ENCODE measurements at regions not wholly inside any gene's neighbourhood (a gene's known extent, or its start where the extent isn't known, plus 50 kb on each side); places are given as distances from the start of the nearest gene placed in this dataset.
"Not testable (repeated sequence)": the region's sequence is repeated elsewhere in the genome, so short reads cannot be mapped to it uniquely, and the experiment has no call there.

- not testable (repeated sequence) for H3K79me2 ChIP-seq (replicated peaks; ENCODE audit: insufficient read depth); H4K20me1 ChIP-seq (replicated peaks; ENCODE audit: insufficient read depth); H3K36me3 ChIP-seq (ENCODE audit: insufficient read depth); H3K4me3 Mint-ChIP-seq; H3K4me2 ChIP-seq; DNase-seq (ENCODE audit: low spot score); H3K27me3 Mint-ChIP-seq (ENCODE audit: insufficient read depth, low read depth, poor library complexity); H3K36me3 Mint-ChIP-seq (ENCODE audit: low read depth); H3K4me1 Mint-ChIP-seq; H2AFZ ChIP-seq; H3K4me1 ChIP-seq (ENCODE audit: insufficient read depth); H3K27me3 ChIP-seq (ENCODE audit: insufficient read depth); H3K9me2 ChIP-seq (ENCODE audit: insufficient read depth); H3K4me3 ChIP-seq; H3K27ac Mint-ChIP-seq; H3F3A ChIP-seq (replicated peaks; ENCODE audit: low read depth); ATAC-seq; H3K27ac ChIP-seq (ENCODE audit: low read depth)
- H3K9me3 Mint-ChIP-seq: peaks cover 10% of the 10 kb centered on the region
Observed at GRCh38 chr3:130184152-130185024, 102.8 kb downstream of the ALG1L2 start.

DNA sequence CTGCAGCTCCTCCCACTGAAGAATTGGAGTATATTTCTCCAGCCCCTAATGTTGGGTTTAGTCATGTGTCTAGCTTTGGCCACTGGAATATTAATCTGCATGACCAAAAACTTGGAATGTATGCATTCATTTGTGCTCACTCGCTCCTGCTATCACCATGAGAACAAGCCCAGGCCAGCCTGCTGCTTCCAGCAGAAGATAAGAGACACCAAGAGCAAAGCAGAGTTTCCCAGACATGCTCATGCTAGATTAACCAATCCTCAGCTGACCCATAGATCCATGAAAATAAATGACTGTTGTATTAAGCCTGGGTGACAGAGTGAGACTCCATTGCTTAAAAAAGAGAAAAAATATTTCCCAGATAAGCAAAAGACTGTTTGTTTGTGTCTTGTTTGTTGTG lies 119.6 kb downstream of the ALG1L2 start:
- H4K20me1 ChIP-seq (replicated peaks; ENCODE audit: insufficient read depth); H3K36me3 ChIP-seq (ENCODE audit: insufficient read depth); H3K27me3 Mint-ChIP-seq (ENCODE audit: insufficient read depth, low read depth, poor library complexity); H3K4me3 Mint-ChIP-seq; H3K4me1 ChIP-seq (ENCODE audit: insufficient read depth); H3K4me3 ChIP-seq; H3K79me2 ChIP-seq (replicated peaks; ENCODE audit: insufficient read depth); H3K27ac ChIP-seq (ENCODE audit: low read depth); H3K9me2 ChIP-seq (ENCODE audit: insufficient read depth); H2AFZ ChIP-seq; H3F3A ChIP-seq (replicated peaks; ENCODE audit: low read depth); DNase-seq (ENCODE audit: low spot score); H3K4me1 Mint-ChIP-seq; H3K4me2 ChIP-seq; H3K27me3 ChIP-seq (ENCODE audit: insufficient read depth); H3K27ac Mint-ChIP-seq; ATAC-seq: not testable (repeated sequence)
- Mint-ChIP-seq H3K36me3 (ENCODE audit: low read depth) (peaks cover 21% of the 10 kb centered on the region), H3K9me3 (peaks cover 35% of the 10 kb centered on the region)

DNA sequence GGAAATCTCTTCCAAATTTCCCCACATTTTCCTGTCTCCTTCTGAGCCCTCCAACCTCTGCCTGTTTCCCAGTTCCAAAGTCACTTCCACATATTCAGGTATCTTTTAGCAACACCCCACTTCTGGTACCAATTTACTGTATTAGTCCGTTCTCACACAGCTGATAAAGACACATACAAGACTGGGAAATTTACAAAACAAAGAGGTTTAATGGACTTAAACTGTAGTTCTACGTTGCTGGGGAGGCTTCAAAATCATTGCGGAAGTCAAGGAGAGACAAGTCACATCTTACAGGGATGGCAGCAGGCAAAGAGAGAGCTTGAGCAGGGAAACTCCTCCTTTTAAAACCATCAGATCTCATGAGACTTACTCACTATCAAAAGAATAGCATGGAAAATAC lies 122.0 kb downstream of the ALG1L2 start:
- not testable (repeated sequence) for H4K20me1 ChIP-seq (replicated peaks; ENCODE audit: insufficient read depth); H3K4me1 Mint-ChIP-seq; H2AFZ ChIP-seq; H3K27ac Mint-ChIP-seq; H3K9me2 ChIP-seq (ENCODE audit: insufficient read depth); H3K4me3 ChIP-seq; H3K79me2 ChIP-seq (replicated peaks; ENCODE audit: insufficient read depth); H3K27ac ChIP-seq (ENCODE audit: low read depth); H3K4me3 Mint-ChIP-seq; ATAC-seq; DNase-seq (ENCODE audit: low spot score); H3K4me2 ChIP-seq; H3K36me3 ChIP-seq (ENCODE audit: insufficient read depth); H3K27me3 ChIP-seq (ENCODE audit: insufficient read depth); H3K4me1 ChIP-seq (ENCODE audit: insufficient read depth); H3F3A ChIP-seq (replicated peaks; ENCODE audit: low read depth); H3K27me3 Mint-ChIP-seq (ENCODE audit: insufficient read depth, low read depth, poor library complexity)
- Mint-ChIP-seq H3K36me3 (ENCODE audit: low read depth) (peaks cover 21% of the 10 kb centered on the region), H3K9me3 (peaks cover 35% of the 10 kb centered on the region)

- H3K4me1 Mint-ChIP-seq: peaks cover 1% of the 10 kb centered on the region; the same call in 1 of the 3 replicates
- Histone ChIP-seq H2AFZ (no peak overlapping the region), H3K4me1 (ENCODE audit: insufficient read depth) (no peaks in the 10 kb centered on the region), H4K20me1 (replicated peaks; ENCODE audit: insufficient read depth) (no peaks in the 10 kb centered on the region), H3K27me3 (ENCODE audit: insufficient read depth) (no peaks in the 10 kb centered on the region), H3K9me2 (ENCODE audit: insufficient read depth) (no peaks in the 10 kb centered on the region), H3K36me3 (ENCODE audit: insufficient read depth) (no peaks in the 10 kb centered on the region), H3K4me3 (no peak overlapping the region), H3K4me2 (no peak overlapping the region), H3K27ac (ENCODE audit: low read depth) (no peak overlapping the region), H3K79me2 (replicated peaks; ENCODE audit: insufficient read depth) (no peaks in the 10 kb centered on the region), H3F3A (replicated peaks; ENCODE audit: low read depth) (no peaks in the 10 kb centered on the region)
- DNase-seq (ENCODE audit: low spot score): no peak
- no peaks in the 10 kb centered on the region for H3K9me3 Mint-ChIP-seq
- peaks cover 1% of the 10 kb centered on the region for H3K27me3 Mint-ChIP-seq (ENCODE audit: insufficient read depth, low read depth, poor library complexity)
- no peak overlapping the region for H3K27ac Mint-ChIP-seq
- no peaks in the 10 kb centered on the region for H3K36me3 Mint-ChIP-seq (ENCODE audit: low read depth)
- TF ChIP-seq REST (IDR thresholded peaks at IDR 0.05; ENCODE audit: unreplicated experiment): no peak
- TF ChIP-seq ZNF114 (CRISPR knock-in tag; IDR thresholded peaks at IDR 0.05): no peak
- no peak for TF ChIP-seq ETS1 (IDR thresholded peaks at IDR 0.05)
- TF ChIP-seq NANOG (IDR thresholded peaks at IDR 0.05; ENCODE audit: borderline replicate concordance): no peak
- TF ChIP-seq EZH2phosphoT487 (IDR thresholded peaks at IDR 0.05; ENCODE audit: unreplicated experiment): no peak
- ATAC-seq: no peak
- H3K4me3 Mint-ChIP-seq: no peak overlapping the region
Observed at GRCh38 chr3:130227540-130227939, 117.9 kb upstream of the COL6A5 start.

All from GM23338 (cell line).